ENCODE measurements at regions not wholly inside any gene's neighbourhood (a gene's known extent, or its start where the extent isn't known, plus 50 kb on each side); places are given as distances from the start of the nearest gene placed in this dataset.
A peak's percentile ranks its signal among the peaks of the same experiment; 100 is the strongest.
"Not testable (repeated sequence)": the region's sequence is repeated elsewhere in the genome, so short reads cannot be mapped to it uniquely, and the experiment has no call there.

- Histone ChIP-seq H3K36me3 (ENCODE audit: control insufficient read depth in 2 of 3, insufficient read depth in 3 of 3, low read length in 3 of 3) (no peaks in the 10 kb centered on the region), H3K9me3 (ENCODE audit: control insufficient read depth in 2 of 3, low read length in 3 of 3) (no peaks in the 10 kb centered on the region), H3K27ac (ENCODE audit: low read depth, low read length) (peak overlapping the region; percentile 75), H3K4me1 (ENCODE audit: control insufficient read depth in 2 of 2, insufficient read depth in 2 of 2, low read length in 2 of 2) (peaks cover 11 to 63% of the 10 kb centered on the region in 2 donors), H3K27me3 (ENCODE audit: control insufficient read depth in 2 of 2, insufficient read depth in 2 of 2, low read length in 2 of 2) (no peaks in the 10 kb centered on the region), H3K4me3 (ENCODE audit: low read length) (peak overlapping the region; percentile 25)
- Mint-ChIP-seq H3K4me1 (peaks cover 40 to 95% (median 79%) of the 10 kb centered on the region in 7 donors), H3K27me3 (no peaks in the 10 kb centered on the region), H3K9me3 (peaks cover 0 to 5% (median 0%) of the 10 kb centered on the region in 11 donors), H3K27ac (peak overlapping the region; percentile 83 to 100 (median 97)), H3K4me3 (peak overlapping the region; percentile 61 to 88 (median 76)), H3K36me3 (peaks cover 0 to 6% (median 3%) of the 10 kb centered on the region in 5 donors)
- DNase-seq = peak in 7 of 9 donors; percentile 20 to 57 (median 38)
- ChIA-PET POLR2A (interaction anchor here (0.6 to 5.5 kb wide), 13 partner anchors 11 to 454 kb away, joined by 3 to 62 read pairs (median 4); partner anchors contain the start of genes CDC45, ESS2, HIRA and MRPL40), CTCF (interaction anchor here (0.6 to 1.8 kb wide), 3 partner anchors 31 to 801 kb away, joined by 3 to 8 read pairs (median 4); no protein-coding TSS in a partner anchor)
- no peak for ATAC-seq
- intact Hi-C loops (cut with micrococcal nuclease) = loop anchor here in 1 of 2 donors (5.0 to 10.0 kb wide), 3 partner anchors 294 to 566 kb away; partner anchors contain the start of gene ESS2
Measured at GRCh38 chr22:19598054-19598855, 74.0 kb upstream of the CLDN5 start.

- Histone ChIP-seq H3K4me3 (ENCODE audit: low read length) (no peak overlapping the region), H3K27ac (ENCODE audit: low read depth, low read length) (peak overlapping the region; percentile 75), H3K36me3 (ENCODE audit: control insufficient read depth in 2 of 3, insufficient read depth in 3 of 3, low read length in 3 of 3) (no peaks in the 10 kb centered on the region), H3K4me1 (ENCODE audit: control insufficient read depth in 2 of 2, insufficient read depth in 2 of 2, low read length in 2 of 2) (peaks cover 11 to 65% of the 10 kb centered on the region in 2 donors), H3K27me3 (ENCODE audit: control insufficient read depth in 2 of 2, insufficient read depth in 2 of 2, low read length in 2 of 2) (no peaks in the 10 kb centered on the region), H3K9me3 (ENCODE audit: control insufficient read depth in 2 of 3, low read length in 3 of 3) (no peaks in the 10 kb centered on the region)
- Mint-ChIP-seq H3K9me3 (peaks cover 0 to 5% (median 0%) of the 10 kb centered on the region in 11 donors), H3K4me1 (peaks cover 40 to 94% (median 76%) of the 10 kb centered on the region in 7 donors), H3K36me3 (peaks cover 0 to 5% (median 2%) of the 10 kb centered on the region in 5 donors), H3K27me3 (no peaks in the 10 kb centered on the region), H3K4me3 (peak overlapping the region in 8 of 10 donors; percentile 71 to 88 (median 76)), H3K27ac (peak overlapping the region; percentile 83 to 100 (median 97))
- ChIA-PET CTCF (no interaction called here), POLR2A (interaction anchor here (0.6 to 5.5 kb wide), 6 partner anchors 10 to 167 kb away, joined by 3 to 62 read pairs (median 6); partner anchors contain the start of genes HIRA and MRPL40)
- intact Hi-C loops (cut with micrococcal nuclease) = loop anchor here in 1 of 2 donors (5.0 to 10.0 kb wide), 3 partner anchors 293 to 567 kb away; partner anchors contain the start of gene ESS2
- DNase-seq (no peak), ATAC-seq (no peak)
Measured at GRCh38 chr22:19599004-19599403, 74.8 kb upstream of the CLDN5 start.

- Histone ChIP-seq H3K36me3 (ENCODE audit: control insufficient read depth in 2 of 3, insufficient read depth in 3 of 3, low read length in 3 of 3) (no peaks in the 10 kb centered on the region), H3K27ac (ENCODE audit: low read depth, low read length) (peak overlapping the region; percentile 75), H3K4me3 (ENCODE audit: low read length) (no peak overlapping the region), H3K9me3 (ENCODE audit: control insufficient read depth in 2 of 3, low read length in 3 of 3) (no peaks in the 10 kb centered on the region), H3K4me1 (ENCODE audit: control insufficient read depth in 2 of 2, insufficient read depth in 2 of 2, low read length in 2 of 2) (peaks cover 11 to 65% of the 10 kb centered on the region in 2 donors), H3K27me3 (ENCODE audit: control insufficient read depth in 2 of 2, insufficient read depth in 2 of 2, low read length in 2 of 2) (no peaks in the 10 kb centered on the region)
- no peak for DNase-seq
- peaks cover 0 to 5% (median 0%) of the 10 kb centered on the region in 11 donors for H3K9me3 Mint-ChIP-seq
- no peak for ATAC-seq
- intact Hi-C loops (cut with micrococcal nuclease) = loop anchor here in 1 of 2 donors (2.0 to 10.0 kb wide), 4 partner anchors 293 to 567 kb away; partner anchors contain the start of genes CLTCL1 and ESS2
- ChIA-PET POLR2A (interaction anchor here (1.1 to 5.5 kb wide), 3 partner anchors 9 to 30 kb away, joined by 5 to 62 read pairs (median 6); no protein-coding TSS in a partner anchor), CTCF (no interaction called here)
- no peaks in the 10 kb centered on the region for H3K27me3 Mint-ChIP-seq
- H3K27ac Mint-ChIP-seq = peak overlapping the region in 8 of 9 donors; percentile 94 to 100 (median 98)
- H3K4me3 Mint-ChIP-seq = peak overlapping the region in 6 of 10 donors; percentile 48 to 84 (median 63)
- H3K36me3 Mint-ChIP-seq = peaks cover 0 to 5% (median 0%) of the 10 kb centered on the region in 5 donors
- peaks cover 40 to 94% (median 78%) of the 10 kb centered on the region in 7 donors for H3K4me1 Mint-ChIP-seq
Measured at GRCh38 chr22:19599626-19600243, 75.5 kb upstream of the CLDN5 start.

- H3K4me3 ChIP-seq (ENCODE audit: low read length); H3K9me3 Mint-ChIP-seq; intact Hi-C loops (cut with micrococcal nuclease); CTCF ChIA-PET; H3K27me3 ChIP-seq (ENCODE audit: control insufficient read depth in 2 of 2, insufficient read depth in 2 of 2, low read length in 2 of 2); H3K36me3 ChIP-seq (ENCODE audit: control insufficient read depth in 2 of 3, insufficient read depth in 3 of 3, low read length in 3 of 3); H3K36me3 Mint-ChIP-seq; H3K27me3 Mint-ChIP-seq; DNase-seq; POLR2A ChIA-PET; H3K27ac ChIP-seq (ENCODE audit: low read depth, low read length); ATAC-seq; H3K9me3 ChIP-seq (ENCODE audit: control insufficient read depth in 2 of 3, low read length in 3 of 3): not testable (repeated sequence)
- Mint-ChIP-seq H3K27ac (peak overlapping the region in 7 of 9 donors; percentile 42 to 97 (median 70)), H3K4me1 (peaks cover 31 to 88% (median 74%) of the 10 kb centered on the region in 7 donors), H3K4me3 (peak overlapping the region in 1 of 10 donors; percentile 14)
- H3K4me1 ChIP-seq (ENCODE audit: control insufficient read depth in 2 of 2, insufficient read depth in 2 of 2, low read length in 2 of 2) = peaks cover 5 to 54% of the 10 kb centered on the region in 2 donors
Measured at GRCh38 chr22:19603346-19603745, 79.1 kb upstream of the CLDN5 start.

GRCh38 chr22:19603767-19604166, 79.6 kb upstream of the CLDN5 start:
- Histone ChIP-seq H3K4me1 (ENCODE audit: control insufficient read depth in 2 of 2, insufficient read depth in 2 of 2, low read length in 2 of 2) (peaks cover under 1 to 54% of the 10 kb centered on the region in 2 donors), H3K36me3 (ENCODE audit: control insufficient read depth in 2 of 3, insufficient read depth in 3 of 3, low read length in 3 of 3) (no peaks in the 10 kb centered on the region), H3K9me3 (ENCODE audit: control insufficient read depth in 2 of 3, low read length in 3 of 3) (no peaks in the 10 kb centered on the region), H3K27me3 (ENCODE audit: control insufficient read depth in 2 of 2, insufficient read depth in 2 of 2, low read length in 2 of 2) (no peaks in the 10 kb centered on the region), H3K4me3 (ENCODE audit: low read length) (no peak overlapping the region), H3K27ac (ENCODE audit: low read depth, low read length) (no peak overlapping the region)
- peaks cover 0 to 5% (median 0%) of the 10 kb centered on the region in 5 donors for H3K36me3 Mint-ChIP-seq
- intact Hi-C loops (cut with micrococcal nuclease) = no loop called here
- CTCF ChIA-PET = no interaction called here
- DNase-seq (no peak), ATAC-seq (no peak)
- peaks cover 29 to 88% (median 74%) of the 10 kb centered on the region in 7 donors for H3K4me1 Mint-ChIP-seq
- H3K9me3 Mint-ChIP-seq = peaks cover 0 to 5% (median 0%) of the 10 kb centered on the region in 11 donors
- peak overlapping the region in 6 of 9 donors; percentile 65 to 93 (median 85) for H3K27ac Mint-ChIP-seq
- no peaks in the 10 kb centered on the region for H3K27me3 Mint-ChIP-seq
- POLR2A ChIA-PET = no interaction called here
- peak overlapping the region in 1 of 10 donors; percentile 14 for H3K4me3 Mint-ChIP-seq

- peaks cover 0 to 5% (median 0%) of the 10 kb centered on the region in 5 donors for H3K36me3 Mint-ChIP-seq
- POLR2A ChIA-PET = interaction anchor here (0.8 to 1.4 kb wide), 2 partner anchors 13 to 68 kb away, joined by 3 to 4 read pairs; no protein-coding TSS in a partner anchor
- H3K4me3 Mint-ChIP-seq = peak overlapping the region in 1 of 10 donors; percentile 18
- H3K27ac ChIP-seq (ENCODE audit: low read depth, low read length) = no peak overlapping the region
- H3K36me3 ChIP-seq (ENCODE audit: control insufficient read depth in 2 of 3, insufficient read depth in 3 of 3, low read length in 3 of 3) = no peaks in the 10 kb centered on the region
- H3K4me1 ChIP-seq (ENCODE audit: control insufficient read depth in 2 of 2, insufficient read depth in 2 of 2, low read length in 2 of 2) = peaks cover 0 to 53% of the 10 kb centered on the region in 2 donors
- intact Hi-C loops (cut with micrococcal nuclease) = no loop called here
- peak overlapping the region; percentile 27 to 93 (median 84) for H3K27ac Mint-ChIP-seq
- peaks cover 27 to 87% (median 71%) of the 10 kb centered on the region in 7 donors for H3K4me1 Mint-ChIP-seq
- CTCF ChIA-PET = no interaction called here
- H3K9me3 Mint-ChIP-seq = peaks cover 0 to 5% (median 0%) of the 10 kb centered on the region in 11 donors
- no peaks in the 10 kb centered on the region for H3K27me3 Mint-ChIP-seq
- no peak for DNase-seq
- H3K4me3 ChIP-seq (ENCODE audit: low read length) = no peak overlapping the region
- no peak for ATAC-seq
- no peaks in the 10 kb centered on the region for H3K9me3 ChIP-seq (ENCODE audit: control insufficient read depth in 2 of 3, low read length in 3 of 3)
- no peaks in the 10 kb centered on the region for H3K27me3 ChIP-seq (ENCODE audit: control insufficient read depth in 2 of 2, insufficient read depth in 2 of 2, low read length in 2 of 2)
Measured at GRCh38 chr22:19604711-19605268, 80.6 kb upstream of the CLDN5 start.
